ENCODE measurements at regions not wholly inside any gene's neighbourhood (a gene's known extent, or its start where the extent isn't known, plus 50 kb on each side); places are given as distances from the start of the nearest gene placed in this dataset.

- TF ChIP-seq EP300 (IDR thresholded peaks at IDR 0.05; ENCODE audit: borderline replicate concordance in 1 of 2, low read depth in 1 of 2, low read length in 1 of 2) = peak in 1 of 2 experiments; percentile 53; a peak in 1 of 4 replicates
- 0 out of 2 replicates have a peak, but pooled peaks have one; percentile 10 for TF ChIP-seq TAF1 (IDR thresholded peaks at IDR 0.05; ENCODE audit: borderline replicate concordance, low read depth, low read length)
- TF ChIP-seq, protein P1, sequence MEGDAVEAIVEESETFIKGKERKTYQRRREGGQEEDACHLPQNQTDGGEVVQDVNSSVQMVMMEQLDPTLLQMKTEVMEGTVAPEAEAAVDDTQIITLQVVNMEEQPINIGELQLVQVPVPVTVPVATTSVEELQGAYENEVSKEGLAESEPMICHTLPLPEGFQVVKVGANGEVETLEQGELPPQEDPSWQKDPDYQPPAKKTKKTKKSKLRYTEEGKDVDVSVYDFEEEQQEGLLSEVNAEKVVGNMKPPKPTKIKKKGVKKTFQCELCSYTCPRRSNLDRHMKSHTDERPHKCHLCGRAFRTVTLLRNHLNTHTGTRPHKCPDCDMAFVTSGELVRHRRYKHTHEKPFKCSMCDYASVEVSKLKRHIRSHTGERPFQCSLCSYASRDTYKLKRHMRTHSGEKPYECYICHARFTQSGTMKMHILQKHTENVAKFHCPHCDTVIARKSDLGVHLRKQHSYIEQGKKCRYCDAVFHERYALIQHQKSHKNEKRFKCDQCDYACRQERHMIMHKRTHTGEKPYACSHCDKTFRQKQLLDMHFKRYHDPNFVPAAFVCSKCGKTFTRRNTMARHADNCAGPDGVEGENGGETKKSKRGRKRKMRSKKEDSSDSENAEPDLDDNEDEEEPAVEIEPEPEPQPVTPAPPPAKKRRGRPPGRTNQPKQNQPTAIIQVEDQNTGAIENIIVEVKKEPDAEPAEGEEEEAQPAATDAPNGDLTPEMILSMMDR (IDR thresholded peaks at IDR 0.05) = peak; percentile 30; the same call in 1 of the 2 replicates
- TF ChIP-seq, protein P2, sequence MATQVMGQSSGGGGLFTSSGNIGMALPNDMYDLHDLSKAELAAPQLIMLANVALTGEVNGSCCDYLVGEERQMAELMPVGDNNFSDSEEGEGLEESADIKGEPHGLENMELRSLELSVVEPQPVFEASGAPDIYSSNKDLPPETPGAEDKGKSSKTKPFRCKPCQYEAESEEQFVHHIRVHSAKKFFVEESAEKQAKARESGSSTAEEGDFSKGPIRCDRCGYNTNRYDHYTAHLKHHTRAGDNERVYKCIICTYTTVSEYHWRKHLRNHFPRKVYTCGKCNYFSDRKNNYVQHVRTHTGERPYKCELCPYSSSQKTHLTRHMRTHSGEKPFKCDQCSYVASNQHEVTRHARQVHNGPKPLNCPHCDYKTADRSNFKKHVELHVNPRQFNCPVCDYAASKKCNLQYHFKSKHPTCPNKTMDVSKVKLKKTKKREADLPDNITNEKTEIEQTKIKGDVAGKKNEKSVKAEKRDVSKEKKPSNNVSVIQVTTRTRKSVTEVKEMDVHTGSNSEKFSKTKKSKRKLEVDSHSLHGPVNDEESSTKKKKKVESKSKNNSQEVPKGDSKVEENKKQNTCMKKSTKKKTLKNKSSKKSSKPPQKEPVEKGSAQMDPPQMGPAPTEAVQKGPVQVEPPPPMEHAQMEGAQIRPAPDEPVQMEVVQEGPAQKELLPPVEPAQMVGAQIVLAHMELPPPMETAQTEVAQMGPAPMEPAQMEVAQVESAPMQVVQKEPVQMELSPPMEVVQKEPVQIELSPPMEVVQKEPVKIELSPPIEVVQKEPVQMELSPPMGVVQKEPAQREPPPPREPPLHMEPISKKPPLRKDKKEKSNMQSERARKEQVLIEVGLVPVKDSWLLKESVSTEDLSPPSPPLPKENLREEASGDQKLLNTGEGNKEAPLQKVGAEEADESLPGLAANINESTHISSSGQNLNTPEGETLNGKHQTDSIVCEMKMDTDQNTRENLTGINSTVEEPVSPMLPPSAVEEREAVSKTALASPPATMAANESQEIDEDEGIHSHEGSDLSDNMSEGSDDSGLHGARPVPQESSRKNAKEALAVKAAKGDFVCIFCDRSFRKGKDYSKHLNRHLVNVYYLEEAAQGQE (IDR thresholded peaks at IDR 0.05; ENCODE audit: low read depth, low read length) = no peak
- peak; percentile 38; the same call in 1 of the 2 replicates for TF ChIP-seq POLR2AphosphoS5 (IDR thresholded peaks at IDR 0.05; ENCODE audit: low read depth, low read length)
- no peak for TF ChIP-seq SMC3 (IDR thresholded peaks at IDR 0.05; ENCODE audit: low read depth, low read length)
These were observed 96.8 kb upstream of the PHYHIPL start for GRCh38 chr10:59079386-59080226.
